Upper lobe of left lung (tissue), 4 donors: ENCODE measurements at regions not wholly inside any gene's neighbourhood (a gene's known extent, or its start where the extent isn't known, plus 50 kb on each side); places are given as distances from the start of the nearest gene placed in this dataset.

Source experiments
- EP300 ChIP-seq, 4 donors: sonication (generic); formaldehyde crosslinking; IDR thresholded peaks; one replicate each; pipeline ENCODE4 v1.5.1; 2017; ENCODE audit warnings: antibody characterized with exemption in 4 of 4, control low read depth in 2 of 4
- POLR2AphosphoS5 ChIP-seq, 2 donors: sonication (generic); formaldehyde crosslinking; IDR thresholded peaks; one replicate each; pipeline ENCODE4 v1.5.1; 2017; ENCODE audit warnings: antibody characterized with exemption in 2 of 2
- TF ChIP-seq, protein P1 (sequence below), 6 experiments: fragments of 450-650 bp in 4 of 6; fragments of 200-600 bp in 2 of 6; sonication (generic) in 2 of 6; IDR thresholded peaks; one replicate each; pipeline ENCODE4 v1.5.1; 2016 to 2019; ENCODE audit warnings: antibody characterized with exemption in 6 of 6

DNA sequence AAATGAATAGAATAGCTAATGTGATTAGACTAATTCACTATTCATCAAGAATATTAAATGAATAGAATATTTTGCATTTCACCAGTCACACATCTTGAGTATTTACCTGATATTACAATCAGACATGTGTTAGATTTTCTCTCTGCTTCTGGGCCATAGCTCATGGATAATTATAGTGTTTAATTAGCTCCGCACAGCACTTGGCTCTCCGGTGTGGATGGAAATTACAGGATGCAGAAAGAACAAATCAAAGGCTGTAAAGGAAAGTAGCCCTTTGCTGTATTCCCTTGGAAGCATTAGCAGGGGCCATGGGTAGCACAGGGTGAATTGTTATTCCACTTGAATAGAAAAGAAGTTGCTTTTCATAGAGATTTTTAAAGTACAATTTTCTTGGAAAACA, 320.3 kb upstream of the SORL1-AS1 start:
- TF ChIP-seq EP300 (IDR thresholded peaks at IDR 0.05), result no peak
- TF ChIP-seq, protein P1, sequence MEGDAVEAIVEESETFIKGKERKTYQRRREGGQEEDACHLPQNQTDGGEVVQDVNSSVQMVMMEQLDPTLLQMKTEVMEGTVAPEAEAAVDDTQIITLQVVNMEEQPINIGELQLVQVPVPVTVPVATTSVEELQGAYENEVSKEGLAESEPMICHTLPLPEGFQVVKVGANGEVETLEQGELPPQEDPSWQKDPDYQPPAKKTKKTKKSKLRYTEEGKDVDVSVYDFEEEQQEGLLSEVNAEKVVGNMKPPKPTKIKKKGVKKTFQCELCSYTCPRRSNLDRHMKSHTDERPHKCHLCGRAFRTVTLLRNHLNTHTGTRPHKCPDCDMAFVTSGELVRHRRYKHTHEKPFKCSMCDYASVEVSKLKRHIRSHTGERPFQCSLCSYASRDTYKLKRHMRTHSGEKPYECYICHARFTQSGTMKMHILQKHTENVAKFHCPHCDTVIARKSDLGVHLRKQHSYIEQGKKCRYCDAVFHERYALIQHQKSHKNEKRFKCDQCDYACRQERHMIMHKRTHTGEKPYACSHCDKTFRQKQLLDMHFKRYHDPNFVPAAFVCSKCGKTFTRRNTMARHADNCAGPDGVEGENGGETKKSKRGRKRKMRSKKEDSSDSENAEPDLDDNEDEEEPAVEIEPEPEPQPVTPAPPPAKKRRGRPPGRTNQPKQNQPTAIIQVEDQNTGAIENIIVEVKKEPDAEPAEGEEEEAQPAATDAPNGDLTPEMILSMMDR (IDR thresholded peaks at IDR 0.05), result no peak
- TF ChIP-seq POLR2AphosphoS5 (IDR thresholded peaks at IDR 0.05), result no peak
